Activated naive CD4-positive, alpha-beta T cell treated with anti-CD3 and anti-CD28 coated beads, Interleukin-2, amount 50 U/mL, for 72 hours (primary cell): ENCODE measurements at regions not wholly inside any gene's neighbourhood (a gene's known extent, or its start where the extent isn't known, plus 50 kb on each side); places are given as distances from the start of the nearest gene placed in this dataset.
A peak's percentile ranks its signal among the peaks of the same experiment; 100 is the strongest.

Source experiments
- ATAC-seq, 2 donors: fragments of 150-1000 bp; cut with Tn5 transposase; 2 replicates each; pipeline ENCODE4 v1.10.0; 2021; ENCODE audit warnings: mild to moderate bottlenecking in 2 of 2, moderate library complexity in 2 of 2
- DNase-seq, 2 donors: peaks; one replicate each; pipeline ENCODE4 v3.0.0; 2021 to 2022; ENCODE audit warnings: low spot score in 2 of 2
- H3K27ac Mint-ChIP-seq, 2 donors: one replicate each; pipeline ENCODE4 v1.8.0; 2022; ENCODE audit warnings: mild to moderate bottlenecking in 2 of 2, mixed read lengths in 2 of 2
- H3K36me3 Mint-ChIP-seq, 2 donors: one replicate each; pipeline ENCODE4 v1.8.0; 2022; ENCODE audit warnings: mixed read lengths in 2 of 2
- H3K9me3 Mint-ChIP-seq, 2 donors: one replicate each; pipeline ENCODE4 v1.8.0; 2022; ENCODE audit warnings: mixed read lengths in 2 of 2

- ATAC-seq (no peak), DNase-seq (no peak)
- Mint-ChIP-seq H3K27ac (no peak overlapping the region), H3K9me3 (no peaks in the 10 kb centered on the region), H3K36me3 (no peaks in the 10 kb centered on the region)
Measured at GRCh38 chr20:50322703-50323131, 132.1 kb downstream of the CEBPB start.

GRCh38 chr20:50323209-50323608 is 132.6 kb downstream of the CEBPB start:
- no peak overlapping the region for H3K27ac Mint-ChIP-seq
- H3K36me3 Mint-ChIP-seq, result no peaks in the 10 kb centered on the region
- no peak for ATAC-seq
- no peaks in the 10 kb centered on the region for H3K9me3 Mint-ChIP-seq
- DNase-seq, result no peak

- no peak for ATAC-seq
- no peak for DNase-seq
- Mint-ChIP-seq H3K9me3 (no peaks in the 10 kb centered on the region), H3K27ac (no peak overlapping the region), H3K36me3 (no peaks in the 10 kb centered on the region)
Measured at GRCh38 chr20:50323777-50324775, 133.4 kb downstream of the CEBPB start.

GRCh38 chr20:50325215-50325614 is 134.6 kb downstream of the CEBPB start:
- ATAC-seq, result no peak
- Mint-ChIP-seq H3K9me3 (peaks cover 5 to 6% of the 10 kb centered on the region in 2 donors), H3K27ac (no peak overlapping the region), H3K36me3 (no peaks in the 10 kb centered on the region)
- DNase-seq, result no peak

GRCh38 chr20:50325651-50326050 is 135.0 kb downstream of the CEBPB start:
- no peak for ATAC-seq
- no peaks in the 10 kb centered on the region for H3K36me3 Mint-ChIP-seq
- peaks cover 5 to 8% of the 10 kb centered on the region in 2 donors for H3K9me3 Mint-ChIP-seq
- DNase-seq, result no peak
- H3K27ac Mint-ChIP-seq, result no peak overlapping the region

- ATAC-seq, result no peak
- peak overlapping the region in 1 of 2 donors; percentile 62 for H3K27ac Mint-ChIP-seq
- H3K9me3 Mint-ChIP-seq, result peaks cover 5 to 8% of the 10 kb centered on the region in 2 donors
- no peak for DNase-seq
- no peaks in the 10 kb centered on the region for H3K36me3 Mint-ChIP-seq
Measured at GRCh38 chr20:50327666-50328065, 137.0 kb downstream of the CEBPB start.

- Mint-ChIP-seq H3K27ac (no peak overlapping the region), H3K9me3 (peaks cover 5 to 8% of the 10 kb centered on the region in 2 donors), H3K36me3 (no peaks in the 10 kb centered on the region)
- no peak for DNase-seq
- ATAC-seq, result no peak
Measured at GRCh38 chr20:50328222-50328979, 137.8 kb downstream of the CEBPB start.

GRCh38 chr20:50328996-50329898 is 138.6 kb downstream of the CEBPB start:
- ATAC-seq, result no peak
- H3K27ac Mint-ChIP-seq, result no peak overlapping the region

GRCh38 chr20:50329981-50330503 is 139.4 kb downstream of the CEBPB start:
- Mint-ChIP-seq H3K36me3 (no peaks in the 10 kb centered on the region), H3K9me3 (peaks cover 5 to 8% of the 10 kb centered on the region in 2 donors), H3K27ac (no peak overlapping the region)
- DNase-seq, result no peak
- ATAC-seq, result no peak

More at GRCh38 chr20:50328996-50329898, 138.6 kb downstream of the CEBPB start:
- Mint-ChIP-seq H3K9me3 (peaks cover 5 to 8% of the 10 kb centered on the region in 2 donors), H3K36me3 (no peaks in the 10 kb centered on the region)
- DNase-seq, result no peak

- Mint-ChIP-seq H3K27ac (no peak overlapping the region), H3K36me3 (no peaks in the 10 kb centered on the region), H3K9me3 (peaks cover 5 to 8% of the 10 kb centered on the region in 2 donors)
- DNase-seq (no peak), ATAC-seq (no peak)
Measured at GRCh38 chr20:50330504-50331313, 140.1 kb downstream of the CEBPB start.

- Mint-ChIP-seq H3K9me3 (peaks cover 5 to 8% of the 10 kb centered on the region in 2 donors), H3K36me3 (no peaks in the 10 kb centered on the region), H3K27ac (no peak overlapping the region)
- DNase-seq (no peak), ATAC-seq (no peak)
Measured at GRCh38 chr20:50331469-50332363, 141.1 kb downstream of the CEBPB start.

- Mint-ChIP-seq H3K36me3 (no peaks in the 10 kb centered on the region), H3K27ac (no peak overlapping the region), H3K9me3 (peaks cover 5 to 8% of the 10 kb centered on the region in 2 donors)
- ATAC-seq (no peak), DNase-seq (no peak)
Measured at GRCh38 chr20:50332491-50332980, 141.9 kb downstream of the CEBPB start.

GRCh38 chr20:50333131-50333670 is 142.6 kb downstream of the CEBPB start:
- no peak for DNase-seq
- Mint-ChIP-seq H3K27ac (peak overlapping the region in 1 of 2 donors; percentile 79), H3K36me3 (no peaks in the 10 kb centered on the region), H3K9me3 (peaks cover 5 to 8% of the 10 kb centered on the region in 2 donors)
- no peak for ATAC-seq

- H3K9me3 Mint-ChIP-seq, result peaks cover 5 to 8% of the 10 kb centered on the region in 2 donors
- no peak for DNase-seq
- no peaks in the 10 kb centered on the region for H3K36me3 Mint-ChIP-seq
- no peak for ATAC-seq
- no peak overlapping the region for H3K27ac Mint-ChIP-seq
Measured at GRCh38 chr20:50333812-50334211, 143.2 kb downstream of the CEBPB start.
